ENCODE measurements at regions not wholly inside any gene's neighbourhood (a gene's known extent, or its start where the extent isn't known, plus 50 kb on each side); places are given as distances from the start of the nearest gene placed in this dataset.
"Not testable (repeated sequence)": the region's sequence is repeated elsewhere in the genome, so short reads cannot be mapped to it uniquely, and the experiment has no call there.

DNA sequence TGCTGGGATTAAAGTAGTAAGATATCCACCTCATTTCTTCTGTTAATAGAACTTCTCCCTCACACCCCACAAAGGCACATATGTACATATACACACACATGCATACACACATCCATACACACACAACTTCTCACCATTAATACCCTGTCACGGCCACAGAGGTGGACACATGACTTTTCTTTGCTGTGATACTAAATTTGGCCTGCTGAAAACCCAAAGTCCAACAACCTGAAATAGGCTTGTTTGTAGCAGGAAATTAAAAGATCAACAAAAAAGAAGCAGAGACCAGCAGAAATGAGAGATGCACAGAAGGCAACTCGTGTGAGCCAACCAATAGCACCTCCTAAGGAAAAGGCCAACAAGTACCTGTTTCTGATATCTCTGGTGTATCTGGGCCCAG lies 128.7 kb upstream of the PCGF5 start:
- no peak for DNase-seq

- DNase-seq = no peak
These were observed 124.2 kb upstream of the PCGF5 start for GRCh38 chr10:91096274-91096673.

- DNase-seq = no peak
These were observed 123.2 kb upstream of the PCGF5 start for GRCh38 chr10:91097313-91097712.

- DNase-seq = not testable (repeated sequence)
These were observed 122.4 kb upstream of the PCGF5 start for GRCh38 chr10:91098021-91098420.

DNA sequence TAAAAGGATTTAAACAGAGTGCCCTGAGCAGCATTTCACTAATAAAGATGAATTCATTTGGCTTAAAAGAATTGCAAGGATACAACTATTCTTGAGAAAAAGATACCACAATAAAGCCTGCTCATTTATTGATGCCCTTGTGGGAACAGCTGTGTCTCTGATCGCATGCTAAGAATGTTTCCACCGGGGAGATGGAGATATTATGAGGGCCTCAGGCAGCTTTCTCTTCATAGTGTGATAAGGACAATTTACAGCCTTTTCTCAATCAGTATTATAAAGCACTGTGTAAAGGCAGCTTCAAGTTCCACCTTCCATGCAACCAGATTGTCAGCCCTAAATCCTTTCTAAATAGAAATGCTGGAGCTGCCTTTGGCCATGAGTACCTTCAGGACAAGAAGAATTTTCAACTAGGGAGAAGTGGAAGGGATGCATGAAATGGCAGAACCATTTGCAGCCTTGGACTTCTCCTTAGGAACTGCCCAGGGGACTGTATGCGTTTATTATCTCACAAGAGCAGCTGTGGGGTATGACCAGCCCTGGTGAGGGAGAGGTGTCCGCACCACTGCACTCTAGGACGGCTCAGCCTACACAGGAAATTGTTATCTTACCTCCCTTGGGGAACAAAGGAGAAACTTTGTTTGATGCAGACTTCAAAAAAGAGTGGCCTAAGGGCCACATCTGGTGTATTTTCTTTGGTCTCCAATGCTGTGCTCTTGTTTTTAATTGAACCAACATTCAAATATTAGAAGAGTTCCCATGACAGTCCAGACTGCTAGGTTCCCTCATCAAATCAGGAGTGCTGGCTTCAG lies 116.9 kb upstream of the PCGF5 start:
- no peak for DNase-seq

- no peak for DNase-seq
These were observed 116.0 kb upstream of the PCGF5 start for GRCh38 chr10:91104193-91105041.

GRCh38 chr10:91105269-91105668 lies 115.2 kb upstream of the PCGF5 start:
- no peak for DNase-seq

GRCh38 chr10:91108820-91109219 lies 111.6 kb upstream of the PCGF5 start:
- DNase-seq = no peak

GRCh38 chr10:91111060-91111459 lies 109.4 kb upstream of the PCGF5 start:
- DNase-seq = no peak

DNA sequence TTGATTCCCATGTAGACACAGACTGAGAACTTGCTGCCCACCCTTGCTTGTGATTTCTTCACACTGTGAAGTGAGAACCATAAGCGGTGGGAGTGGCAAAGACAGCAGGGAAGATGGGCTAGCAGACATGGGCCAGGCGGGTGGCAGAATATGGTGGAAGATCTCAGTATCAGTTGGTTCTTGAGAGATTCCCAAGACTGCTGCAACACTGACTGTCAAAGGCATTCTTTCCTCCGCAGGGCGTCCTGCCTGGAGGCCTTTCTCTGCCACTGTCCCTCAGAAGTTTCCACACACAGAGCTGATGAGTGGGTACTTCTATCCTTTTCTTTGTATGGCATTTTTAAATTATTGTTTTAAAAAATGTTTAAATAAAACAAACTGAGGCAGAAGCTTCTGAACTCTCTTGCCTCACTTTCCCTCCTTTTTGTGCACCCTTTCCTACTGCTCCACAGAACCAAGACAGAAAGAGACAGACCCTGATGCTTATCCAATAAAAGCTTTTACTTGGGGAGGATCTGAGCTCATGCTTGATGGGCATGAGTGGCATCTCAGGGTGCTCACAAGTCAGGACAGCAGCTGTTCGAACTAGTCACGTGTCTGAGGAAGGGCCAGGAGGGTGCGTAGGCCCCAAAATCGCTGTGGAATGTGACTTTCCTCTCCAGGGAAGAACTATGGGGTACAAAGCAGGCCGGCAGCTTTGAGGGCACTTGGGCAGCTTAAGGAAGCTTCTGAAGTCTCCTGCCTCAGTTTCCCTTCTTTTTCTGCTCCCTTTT lies 104.7 kb upstream of the PCGF5 start:
- DNase-seq = no peak

DNA sequence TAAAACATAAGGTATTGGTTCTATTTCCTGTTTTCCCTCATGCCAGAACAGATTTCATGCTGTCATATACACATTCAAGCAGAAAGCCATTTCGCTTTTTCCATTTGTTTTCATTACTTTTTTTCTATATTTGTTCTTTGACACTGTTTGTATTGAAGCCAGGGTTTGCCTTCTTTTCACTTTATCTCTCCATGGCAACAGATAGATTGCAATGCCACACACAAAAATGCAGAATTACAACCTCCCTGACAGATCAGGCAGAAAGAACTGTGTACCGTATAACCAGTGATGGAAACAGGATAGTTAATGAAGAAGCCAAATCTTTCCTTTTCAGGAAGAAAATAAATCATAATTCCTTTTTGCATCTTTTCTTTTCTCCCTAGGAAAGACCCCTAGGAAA lies 103.0 kb upstream of the PCGF5 start:
- no peak for DNase-seq

GRCh38 chr10:91120348-91120747 lies 100.1 kb upstream of the PCGF5 start:
- DNase-seq = no peak

DNA sequence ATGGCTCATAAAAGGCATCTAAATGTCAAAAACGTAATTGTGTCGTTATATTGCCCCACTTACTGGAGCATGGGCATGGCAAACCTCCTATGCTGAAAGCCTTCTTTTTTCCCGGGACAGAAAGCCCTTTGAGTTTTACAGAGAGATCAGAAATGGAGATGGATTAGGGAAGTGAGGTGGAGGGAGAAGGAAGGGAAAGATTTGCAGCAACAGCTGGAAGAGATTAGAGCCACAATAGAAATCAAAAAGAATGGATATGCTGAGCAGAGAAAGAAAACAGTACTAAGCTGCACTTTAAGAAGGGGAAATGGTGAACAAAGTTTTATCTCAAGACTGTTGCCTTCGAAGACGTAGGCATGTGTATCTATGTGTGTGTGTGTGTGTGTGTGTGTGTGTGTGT lies 97.2 kb upstream of the PCGF5 start:
- no peak for DNase-seq

DNA sequence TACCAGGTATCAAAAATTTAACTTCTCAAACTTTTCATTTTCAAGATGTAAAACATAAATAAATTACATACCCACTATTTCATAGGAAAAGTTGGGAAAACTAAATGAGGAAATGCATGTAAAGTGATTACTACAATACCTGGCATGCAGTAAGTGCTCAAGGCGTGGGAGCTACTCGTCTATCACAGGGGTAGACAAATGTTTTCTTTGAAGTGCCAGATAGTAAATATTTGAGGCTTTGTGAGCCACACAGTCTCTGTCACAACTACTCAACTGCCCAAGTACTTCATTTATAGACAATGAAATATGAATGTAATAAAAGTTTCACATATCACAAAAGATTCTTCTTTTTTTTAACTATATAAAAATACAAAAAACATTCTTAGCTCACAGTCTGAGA lies 96.4 kb upstream of the PCGF5 start:
- DNase-seq = no peak

DNA sequence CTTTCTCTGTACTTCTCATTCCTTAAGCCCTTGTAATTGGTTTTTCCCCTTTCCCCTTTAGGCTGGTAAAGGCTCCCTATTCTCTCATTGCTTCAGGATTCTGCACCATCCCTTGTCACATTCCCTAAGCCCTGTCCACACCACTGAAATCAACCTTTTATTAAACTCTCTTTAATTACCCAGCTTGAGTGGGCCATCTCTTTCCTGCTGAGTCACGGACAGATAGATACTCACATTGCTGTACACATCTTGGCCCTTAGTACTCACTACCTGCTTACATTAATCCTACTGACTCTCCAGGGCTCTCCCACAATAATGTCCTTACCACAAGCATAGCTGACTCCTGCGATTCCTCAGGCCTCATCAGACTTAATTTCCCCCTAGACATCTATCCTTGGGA lies 94.0 kb upstream of the PCGF5 start:
- DNase-seq = no peak

- no peak for DNase-seq
These were observed 93.0 kb upstream of the PCGF5 start for GRCh38 chr10:91127341-91128082.

DNA sequence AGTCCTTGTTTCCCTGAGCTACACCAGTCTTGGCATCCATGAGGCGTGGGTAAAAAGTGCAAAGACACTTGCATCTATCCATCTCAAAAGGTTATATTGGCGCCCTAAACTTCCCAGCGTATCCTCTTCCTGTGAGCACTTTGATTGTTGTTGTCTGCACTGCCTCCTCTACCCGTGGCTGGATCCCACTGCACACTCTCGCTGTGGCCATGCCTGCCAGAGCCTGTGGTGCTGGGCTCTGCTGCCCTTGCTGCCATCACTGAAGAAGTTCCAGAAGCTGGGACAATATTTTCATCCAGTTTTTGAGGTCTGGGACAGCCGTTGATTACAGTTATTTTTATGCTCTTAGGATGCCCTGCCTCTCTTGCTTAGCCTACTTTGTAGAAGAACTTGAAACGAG lies 85.3 kb upstream of the PCGF5 start:
- DNase-seq = no peak

- no peak for DNase-seq
These were observed 83.3 kb upstream of the PCGF5 start for GRCh38 chr10:91137011-91137643.

GRCh38 chr10:91137822-91138221 lies 82.6 kb upstream of the PCGF5 start:
- no peak for DNase-seq

DNA sequence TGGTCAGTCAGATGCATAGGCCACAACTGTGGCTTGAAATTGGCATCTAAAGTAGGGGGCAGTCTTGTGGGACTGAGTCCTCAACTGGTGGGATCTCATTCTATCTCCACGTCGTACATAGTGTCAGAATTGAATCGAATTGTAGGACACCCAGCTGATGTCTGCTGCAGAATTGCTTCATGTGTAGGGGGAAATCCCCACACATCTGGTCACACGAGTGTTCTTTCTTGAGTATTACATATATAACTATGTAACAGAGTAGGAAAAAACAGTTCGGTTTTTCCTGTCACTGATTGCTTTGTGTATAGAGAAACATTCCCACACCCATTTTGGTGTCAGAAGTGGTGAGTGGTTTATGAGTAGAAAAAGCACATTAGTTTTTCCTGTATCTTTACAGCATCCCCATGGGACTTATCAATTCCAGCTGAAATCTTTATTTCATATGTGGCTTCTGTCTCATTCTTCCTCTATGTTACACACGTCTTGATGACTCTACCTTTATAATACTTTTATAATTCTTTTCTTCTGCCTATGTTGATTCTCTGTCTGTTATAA lies 79.4 kb upstream of the PCGF5 start:
- DNase-seq = no peak

GRCh38 chr10:91144961-91145360 lies 75.5 kb upstream of the PCGF5 start:
- no peak for DNase-seq

DNA sequence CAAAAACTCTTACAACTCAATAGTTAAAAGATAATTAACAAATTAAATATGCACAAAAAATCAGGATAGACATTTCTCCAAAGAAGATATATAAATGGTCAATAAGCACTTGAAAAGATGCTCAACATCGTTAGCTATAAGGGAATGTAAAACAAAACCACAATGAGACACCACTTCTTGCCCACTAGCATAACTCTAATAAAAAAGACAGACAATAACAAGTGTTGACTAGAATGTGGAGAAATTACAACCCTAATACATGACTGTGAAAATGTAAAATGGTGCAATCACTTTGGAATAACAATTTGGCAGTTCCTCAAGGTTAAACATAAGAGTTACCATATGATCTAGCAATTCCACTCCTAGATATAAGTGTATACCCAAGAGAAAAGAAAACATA lies 74.3 kb upstream of the PCGF5 start:
- DNase-seq = no peak

All from cerebellar nuclear complex (tissue), 1 donor.